ENCODE measurements at regions not wholly inside any gene's neighbourhood (a gene's known extent, or its start where the extent isn't known, plus 50 kb on each side); places are given as distances from the start of the nearest gene placed in this dataset.

GRCh38 chr21:19244502-19245187 is 841.1 kb upstream of the TMPRSS15 start:
- DNase-seq (ENCODE audit: low spot score), result no peak

GRCh38 chr21:19245188-19245580 is 841.6 kb upstream of the TMPRSS15 start:
- DNase-seq (ENCODE audit: low spot score), result no peak

GRCh38 chr21:19246018-19246417 is 842.4 kb upstream of the TMPRSS15 start:
- no peak for DNase-seq (ENCODE audit: low spot score)

- DNase-seq (ENCODE audit: low spot score), result no peak
These were observed 853.5 kb upstream of the TMPRSS15 start for GRCh38 chr21:19256934-19257660.

- no peak for DNase-seq (ENCODE audit: low spot score)
These were observed 858.3 kb upstream of the TMPRSS15 start for GRCh38 chr21:19261731-19262376.

GRCh38 chr21:19266636-19267035 is 863.1 kb upstream of the TMPRSS15 start:
- DNase-seq (ENCODE audit: low spot score), result no peak

- DNase-seq (ENCODE audit: low spot score), result no peak
These were observed 865.1 kb upstream of the TMPRSS15 start for GRCh38 chr21:19268686-19269085.

GRCh38 chr21:19275065-19275464 is 871.5 kb upstream of the TMPRSS15 start:
- DNase-seq (ENCODE audit: low spot score), result no peak

- no peak for DNase-seq (ENCODE audit: low spot score)
These were observed 873.1 kb upstream of the TMPRSS15 start for GRCh38 chr21:19276665-19277064.

- DNase-seq (ENCODE audit: low spot score), result no peak
These were observed 883.3 kb upstream of the TMPRSS15 start for GRCh38 chr21:19286876-19287275.

GRCh38 chr21:19290328-19290727 is 886.7 kb upstream of the TMPRSS15 start:
- no peak for DNase-seq (ENCODE audit: low spot score)

GRCh38 chr21:19320291-19320690 is 916.7 kb upstream of the TMPRSS15 start:
- no peak for DNase-seq (ENCODE audit: low spot score)

GRCh38 chr21:19321688-19322087 is 918.1 kb upstream of the TMPRSS15 start:
- no peak for DNase-seq (ENCODE audit: low spot score)

GRCh38 chr21:19322360-19322759 is 918.8 kb upstream of the TMPRSS15 start:
- no peak for DNase-seq (ENCODE audit: low spot score)

- no peak for DNase-seq (ENCODE audit: low spot score)
These were observed 923.1 kb upstream of the TMPRSS15 start for GRCh38 chr21:19326531-19327319.

GRCh38 chr21:19328954-19329353 is 925.4 kb upstream of the TMPRSS15 start:
- no peak for DNase-seq (ENCODE audit: low spot score)

GRCh38 chr21:19340303-19340702 is 936.7 kb upstream of the TMPRSS15 start:
- DNase-seq (ENCODE audit: low spot score), result no peak

- DNase-seq (ENCODE audit: low spot score), result no peak
These were observed 937.4 kb upstream of the TMPRSS15 start for GRCh38 chr21:19340954-19341353.

- no peak for DNase-seq (ENCODE audit: low spot score)
These were observed 940.1 kb upstream of the TMPRSS15 start for GRCh38 chr21:19343711-19344110.

GRCh38 chr21:19350286-19350685 is 946.7 kb upstream of the TMPRSS15 start:
- no peak for DNase-seq (ENCODE audit: low spot score)

- no peak for DNase-seq (ENCODE audit: low spot score)
These were observed 949.7 kb upstream of the TMPRSS15 start for GRCh38 chr21:19353256-19353655.

- DNase-seq (ENCODE audit: low spot score), result no peak
These were observed 965.4 kb upstream of the TMPRSS15 start for GRCh38 chr21:19368944-19369343.
